AG20443 (cell line): ENCODE measurements at regions not wholly inside any gene's neighbourhood (a gene's known extent, or its start where the extent isn't known, plus 50 kb on each side); places are given as distances from the start of the nearest gene placed in this dataset.
"Not testable (repeated sequence)": the region's sequence is repeated elsewhere in the genome, so short reads cannot be mapped to it uniquely, and the experiment has no call there.

Source experiments
- DNase-seq: peaks from one replicate; pipeline ENCODE4 v3.0.0; 2012; ENCODE audit warnings: low spot score, mixed read lengths

DNA sequence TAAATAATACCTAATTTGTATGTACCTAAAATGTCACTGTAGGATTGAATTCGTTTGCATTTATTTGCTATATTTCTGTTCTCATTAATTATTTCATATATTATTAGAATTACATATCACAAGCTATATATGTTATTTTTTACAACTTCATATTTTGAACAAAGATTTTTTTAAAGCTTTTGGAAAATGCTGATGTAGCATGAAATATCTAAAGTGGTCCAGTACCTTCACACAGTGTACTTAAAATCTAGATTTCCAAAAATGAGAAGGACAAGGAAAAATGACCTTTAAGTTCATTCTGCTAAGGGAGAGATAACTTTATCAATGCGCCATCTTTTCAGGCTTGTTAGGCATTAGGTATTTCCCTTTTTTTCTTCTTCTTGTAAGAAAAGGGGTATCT, 71.8 kb downstream of the LARP7 start:
- DNase-seq: no peak

DNA sequence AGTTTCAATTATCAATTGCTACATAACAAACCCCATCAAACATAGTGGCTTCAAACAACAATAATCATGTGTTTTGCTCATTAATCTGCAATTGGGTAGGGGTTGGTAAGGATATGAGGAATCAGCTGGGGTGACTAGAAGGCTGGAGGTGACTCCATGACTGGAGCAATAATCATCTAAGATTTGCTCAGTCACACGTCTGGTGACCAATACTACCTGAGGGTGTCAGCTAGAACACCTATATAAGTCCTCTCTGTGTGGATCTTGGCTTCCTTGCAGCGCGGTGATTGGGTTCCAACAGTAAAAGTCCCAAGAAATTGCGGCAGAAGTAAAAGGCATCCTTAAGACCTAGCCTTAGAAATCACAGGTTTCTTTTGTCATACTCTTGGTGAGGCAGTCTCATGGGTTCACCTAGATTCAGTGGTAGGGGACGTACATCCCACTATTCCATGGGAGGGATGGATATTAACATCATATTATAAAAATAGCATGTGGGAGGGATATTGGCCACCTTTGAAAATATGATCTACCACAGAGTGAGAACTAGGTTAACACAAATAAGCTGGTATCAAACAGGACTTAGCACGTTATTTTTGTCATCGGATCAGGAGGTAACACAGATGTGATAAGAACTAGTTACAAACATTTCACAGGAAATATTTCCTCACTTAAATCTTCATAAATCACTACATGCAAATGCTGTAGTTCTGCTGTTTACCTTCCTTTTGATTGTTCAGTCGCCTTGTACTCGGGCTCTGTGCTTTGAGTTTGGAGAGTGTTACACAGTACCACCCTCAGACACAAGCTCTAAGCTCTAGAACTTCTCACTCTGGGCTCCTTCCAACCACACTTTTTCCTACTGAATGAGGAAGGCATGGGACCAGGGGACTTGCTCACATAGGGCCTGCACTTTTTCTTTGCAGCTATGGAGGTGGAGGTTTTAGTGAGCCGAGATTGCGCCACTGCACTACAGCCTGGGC, 78.3 kb downstream of the LARP7 start:
- DNase-seq: no peak

DNA sequence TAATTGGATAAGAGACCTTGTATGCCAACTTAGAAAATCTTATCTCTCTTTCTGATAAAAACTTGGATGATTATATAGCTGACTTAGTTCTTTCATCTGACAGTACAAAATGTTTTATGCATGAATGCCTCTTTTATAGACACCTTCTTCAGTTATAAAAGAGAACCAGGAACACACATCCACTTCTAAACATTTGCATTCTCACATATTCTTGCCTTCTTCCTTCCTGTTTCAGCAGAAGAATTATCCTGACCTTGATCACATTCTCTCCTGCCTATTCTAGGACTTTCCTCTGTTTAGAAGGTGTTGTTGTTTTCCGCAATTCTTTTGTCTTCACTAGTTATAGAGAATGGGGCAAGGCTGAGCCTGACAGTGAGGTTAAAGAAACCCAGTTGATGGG, 80.9 kb downstream of the LARP7 start:
- no peak for DNase-seq

DNA sequence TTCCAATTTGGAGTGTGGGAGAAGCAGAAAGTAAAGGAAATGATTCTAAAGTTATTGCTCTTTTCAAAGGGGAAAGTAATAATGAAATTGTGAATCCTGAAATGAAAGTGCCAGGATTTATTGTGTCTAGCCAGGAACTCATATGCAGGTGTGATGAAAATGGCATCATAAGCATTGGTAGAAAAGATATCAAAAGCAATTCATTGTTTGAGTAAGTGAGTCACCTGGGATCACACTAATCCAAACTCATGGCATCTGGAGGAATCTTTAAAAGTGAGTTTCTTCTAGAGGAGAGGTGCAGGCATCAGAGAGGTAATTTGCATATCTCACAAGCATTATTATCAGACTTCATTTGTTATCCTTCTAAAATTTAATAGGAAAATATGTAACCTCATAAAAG, 84.7 kb downstream of the LARP7 start:
- no peak for DNase-seq

DNA sequence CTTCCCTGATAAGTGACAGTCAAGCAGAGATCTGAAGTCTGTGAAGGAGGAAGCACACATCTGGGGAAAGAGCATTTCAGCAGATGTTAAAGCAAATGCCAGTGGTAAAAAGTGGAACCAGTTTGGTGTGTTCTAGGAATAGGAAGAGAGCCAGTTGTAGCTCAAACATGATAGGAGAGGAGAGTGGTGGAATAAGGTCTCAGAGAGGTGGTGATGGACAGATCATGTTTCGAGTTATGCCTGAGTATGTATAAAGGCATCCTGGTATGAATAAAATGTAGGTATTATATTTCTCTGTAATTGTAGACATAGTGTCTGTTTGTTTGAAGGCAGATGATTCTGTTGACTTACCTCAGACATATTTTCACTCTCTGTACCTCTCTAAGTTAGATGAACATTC, 89.1 kb downstream of the LARP7 start:
- DNase-seq: no peak

DNA sequence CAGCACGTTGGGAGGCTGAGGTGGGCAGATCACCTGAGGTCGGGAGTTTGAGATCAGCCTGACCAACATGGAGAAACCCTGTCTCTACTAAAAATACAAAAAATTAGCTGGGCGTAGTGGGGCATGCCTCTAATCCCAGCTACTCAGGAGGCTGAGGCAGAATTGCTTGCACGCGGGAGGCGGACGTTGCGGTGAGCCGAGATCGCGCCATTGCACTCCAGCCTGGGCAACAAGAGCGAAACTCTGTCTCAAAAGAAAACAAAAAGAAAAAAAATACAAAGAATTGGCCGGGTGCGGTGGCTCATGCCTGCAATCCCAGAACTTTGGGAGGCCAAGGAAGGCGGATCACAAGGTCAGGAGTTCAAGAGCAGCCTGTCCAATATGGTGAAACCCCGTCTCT, 90.8 kb downstream of the LARP7 start:
- DNase-seq: not testable (repeated sequence)

DNA sequence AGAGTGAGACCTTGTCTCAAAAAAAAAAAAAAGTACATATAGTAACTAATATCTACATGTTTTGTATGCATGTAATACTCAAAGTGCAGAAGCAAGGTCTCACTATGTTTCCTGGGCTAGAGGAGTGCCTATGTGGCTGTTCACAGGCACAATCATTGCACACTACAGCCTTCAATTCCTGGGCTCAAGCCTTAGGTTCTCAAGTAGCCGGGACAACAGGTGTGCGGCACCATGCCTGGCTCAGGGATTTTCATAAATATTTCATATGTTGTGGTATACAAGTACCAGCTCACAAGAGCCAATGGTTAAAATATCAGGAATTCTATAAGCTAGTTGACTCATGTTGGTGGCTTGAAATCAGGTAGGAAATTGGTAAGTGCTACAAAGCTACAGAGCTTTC, 94.8 kb downstream of the LARP7 start:
- DNase-seq: no peak

DNA sequence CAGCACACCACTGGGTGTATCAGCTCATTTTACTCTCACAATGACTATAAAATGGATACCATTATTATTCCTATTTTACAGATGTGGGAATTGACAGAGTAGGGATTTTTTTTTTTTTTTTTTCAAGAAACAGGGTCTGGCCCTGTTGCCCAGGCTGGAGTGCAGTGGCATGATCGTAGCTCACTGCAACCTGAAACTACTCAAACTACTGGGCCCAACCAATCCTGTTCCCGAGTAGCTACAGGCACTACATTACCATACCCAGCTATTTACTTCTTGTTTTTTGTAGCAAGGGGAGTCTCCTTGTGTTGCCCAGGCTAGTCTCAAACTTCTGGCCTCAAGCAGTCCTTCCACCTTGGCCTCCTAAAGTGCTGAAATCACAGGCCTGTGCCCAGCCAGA, 95.2 kb downstream of the LARP7 start:
- DNase-seq: no peak

DNA sequence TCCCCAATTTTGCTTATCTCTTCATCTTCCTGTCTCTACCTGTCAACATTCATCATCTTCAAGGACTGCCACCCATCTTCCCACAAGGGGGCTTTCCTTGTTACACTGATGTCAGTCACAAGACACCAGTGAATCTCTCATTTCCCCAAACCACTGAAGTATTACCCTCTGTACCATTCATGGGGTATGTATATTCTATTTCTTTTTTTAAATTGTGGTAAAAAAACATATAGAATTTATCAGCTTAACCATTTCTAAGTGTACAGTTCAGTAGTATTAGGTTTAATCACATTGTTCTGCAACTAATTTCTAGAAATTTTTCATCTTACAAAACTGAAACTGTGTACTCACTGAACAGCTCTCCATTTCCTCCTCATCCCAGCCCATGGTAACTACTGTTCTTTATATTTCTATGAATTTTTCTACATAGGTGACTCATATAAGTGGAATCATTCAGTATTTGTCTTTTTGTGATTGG, 98.6 kb downstream of the LARP7 start:
- no peak for DNase-seq

DNA sequence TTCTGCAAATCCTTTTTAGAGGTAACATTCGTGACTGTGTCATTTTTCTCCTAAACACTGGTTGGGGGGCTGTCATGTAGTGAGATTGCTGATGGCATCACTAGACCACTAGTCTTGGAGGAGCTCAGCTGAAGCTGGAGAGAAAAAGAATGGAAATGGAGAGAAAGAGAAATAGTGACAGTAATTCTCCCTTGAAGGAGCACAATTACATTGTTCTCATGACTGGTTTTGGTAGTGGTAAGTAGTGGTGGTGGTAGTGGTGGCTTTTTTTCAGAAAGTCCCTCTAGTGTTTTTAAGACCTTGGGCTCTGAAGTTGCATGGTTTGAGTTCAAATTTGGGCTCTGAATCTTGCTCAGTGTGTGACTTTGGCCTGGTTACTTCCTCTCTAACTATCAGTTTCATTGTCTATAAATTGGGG, 99.8 kb downstream of the LARP7 start:
- no peak for DNase-seq

DNA sequence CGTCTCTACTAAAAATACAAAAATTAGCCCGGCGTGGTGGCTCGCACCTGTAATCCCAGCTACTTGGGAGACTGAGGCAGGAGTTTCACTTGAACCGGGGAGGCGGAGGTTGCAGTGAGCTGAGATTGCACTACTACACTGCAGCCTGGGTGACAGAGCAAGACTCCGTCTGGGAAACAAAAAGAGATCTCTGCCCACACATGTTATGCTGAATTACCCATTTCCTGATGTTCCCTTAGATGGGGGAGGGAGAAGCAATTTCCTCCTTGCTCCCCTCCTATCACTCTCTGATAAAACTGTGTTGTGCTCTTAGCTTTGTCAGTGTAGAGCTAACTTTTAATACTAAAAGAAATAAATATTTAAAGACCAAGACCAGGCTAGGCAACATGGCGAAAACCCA, 102.5 kb downstream of the LARP7 start:
- no peak for DNase-seq

DNA sequence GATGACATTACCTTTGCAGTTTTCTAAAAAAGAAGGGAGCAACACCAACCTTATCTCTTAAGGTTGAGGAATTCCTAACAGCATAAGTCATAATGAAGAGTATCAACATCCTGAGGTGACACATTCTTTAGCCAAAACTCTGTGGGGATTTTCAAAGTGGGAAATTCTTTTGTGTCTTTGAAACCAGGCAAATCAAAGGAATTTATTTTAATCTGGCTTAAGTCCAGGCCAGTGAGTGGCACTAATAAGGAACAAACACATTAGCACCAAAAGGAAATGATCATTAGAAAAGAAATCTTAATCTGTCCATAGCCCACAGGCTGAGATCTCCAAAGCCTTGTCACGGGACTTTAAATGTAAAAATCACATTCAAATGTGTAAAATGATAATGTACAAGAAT, 110.1 kb downstream of the LARP7 start:
- DNase-seq: no peak

DNA sequence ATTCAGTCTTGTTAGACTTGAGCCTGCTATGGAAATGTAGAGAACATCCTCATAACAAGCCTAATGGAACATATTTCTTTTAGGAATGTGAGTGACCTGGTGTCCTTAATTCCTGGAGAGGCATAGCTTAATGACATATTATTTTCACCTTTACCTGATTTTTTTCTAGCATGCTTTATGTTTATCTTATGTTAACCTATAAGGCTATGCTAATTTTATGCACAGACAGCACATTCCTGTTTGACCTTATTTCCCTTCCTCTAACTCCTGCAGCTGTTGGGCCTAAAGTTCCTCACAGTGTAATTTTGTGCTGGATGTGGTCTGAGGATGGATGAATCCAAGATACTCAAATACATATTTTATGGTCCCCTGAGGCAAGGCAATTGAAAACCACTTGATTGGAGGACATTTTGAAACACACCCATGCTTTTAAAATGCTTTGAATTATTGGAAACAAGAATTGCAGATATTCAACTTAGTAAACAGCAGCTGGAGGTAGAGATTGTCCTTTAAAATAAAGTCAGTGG, 111.5 kb downstream of the LARP7 start:
- no peak for DNase-seq

DNA sequence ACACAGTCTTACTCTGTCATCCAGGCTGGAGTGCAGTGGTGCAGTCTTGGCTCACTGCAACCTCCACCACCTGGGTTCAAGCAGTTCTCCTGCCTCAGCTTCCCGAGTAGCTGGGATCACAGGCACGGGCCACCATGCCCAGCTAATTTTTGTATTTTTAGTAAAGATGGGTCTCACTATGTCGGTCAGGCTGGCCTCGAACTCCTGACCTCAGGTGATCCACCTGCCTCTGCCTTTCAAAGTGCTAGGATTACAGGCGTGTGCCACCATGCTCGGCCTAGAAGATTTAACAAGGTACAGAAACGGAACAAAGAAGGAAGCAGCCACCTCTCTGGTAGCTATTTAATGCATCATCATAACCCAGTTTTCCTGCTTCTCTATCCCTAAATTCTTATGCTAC, 113.8 kb downstream of the LARP7 start:
- DNase-seq: not testable (repeated sequence)

DNA sequence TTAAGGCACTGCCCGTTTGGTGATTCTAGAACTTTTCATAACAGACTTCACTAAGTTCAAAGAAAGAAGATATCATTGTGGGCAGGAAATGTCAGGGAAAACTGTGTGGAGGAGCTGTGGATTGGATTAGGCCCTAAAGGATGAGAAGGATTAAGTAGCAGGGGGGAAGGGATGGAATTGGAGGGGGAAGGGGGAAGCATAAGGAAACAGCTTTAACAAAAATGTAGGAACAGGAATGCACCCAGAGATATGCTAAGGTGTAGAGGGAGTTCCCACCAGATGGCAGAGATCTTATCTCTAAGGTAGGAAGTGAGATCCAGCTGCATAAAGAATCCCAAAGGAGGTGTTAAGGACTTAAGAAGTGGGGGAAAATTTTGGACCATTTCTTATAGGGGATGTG, 114.5 kb downstream of the LARP7 start:
- no peak for DNase-seq

DNA sequence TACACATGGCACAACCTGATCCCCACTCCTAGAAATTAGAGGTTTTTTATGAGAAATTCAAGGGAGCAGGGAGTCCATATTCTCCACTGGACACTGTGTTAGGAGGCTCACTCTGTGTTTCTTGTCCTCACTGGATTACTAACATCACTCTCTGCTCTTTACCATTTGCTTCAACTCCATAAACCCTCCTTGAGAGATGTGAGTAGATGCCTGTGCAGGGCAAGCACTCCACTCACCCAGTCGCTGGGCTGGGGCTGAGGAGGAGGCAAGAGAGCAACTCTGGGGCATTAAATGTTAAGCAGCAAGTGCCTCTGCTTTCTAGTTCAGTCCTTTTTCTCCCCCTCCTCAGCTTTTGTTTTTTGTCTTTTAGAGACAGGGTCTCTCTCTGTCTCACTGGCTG, 115.1 kb downstream of the LARP7 start:
- DNase-seq: no peak

DNA sequence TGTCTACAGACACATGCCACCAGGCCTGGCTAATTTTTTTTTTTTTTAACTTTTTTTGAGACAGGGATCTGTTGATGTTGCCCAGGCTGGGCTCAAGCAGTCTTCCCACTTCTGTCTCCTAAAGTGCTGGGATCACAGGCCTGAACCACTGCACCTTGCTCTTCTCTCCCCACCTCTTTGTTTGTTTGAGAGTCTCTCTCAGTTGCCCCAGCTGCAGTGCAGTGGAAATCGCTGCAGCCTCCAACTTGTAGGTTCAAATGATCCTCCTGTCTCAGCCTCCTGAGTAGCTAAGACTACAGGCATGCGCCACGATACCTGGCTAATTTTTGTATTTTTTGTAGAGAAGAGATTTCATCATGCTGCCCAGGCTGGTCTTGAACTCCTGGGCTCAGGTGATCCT, 115.6 kb downstream of the LARP7 start:
- no peak for DNase-seq

DNA sequence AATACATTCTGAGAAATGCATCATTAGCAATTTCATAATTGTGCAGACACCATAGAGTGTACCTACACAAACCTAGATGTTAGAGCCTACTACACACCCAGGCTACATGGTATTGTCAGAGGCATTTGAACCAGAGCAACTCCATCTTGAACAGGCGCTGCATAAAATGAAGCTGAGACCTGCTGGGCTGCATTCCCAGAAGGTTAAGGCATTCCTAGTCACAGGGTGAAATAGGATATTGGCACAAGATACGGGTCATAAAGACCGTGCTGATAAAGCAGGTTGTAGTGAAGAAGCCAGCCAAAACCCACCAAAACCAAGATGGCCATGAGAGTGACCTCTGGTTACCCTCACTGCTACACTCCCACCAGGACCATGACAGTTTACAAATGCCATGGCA, 116.4 kb downstream of the LARP7 start:
- no peak for DNase-seq

DNA sequence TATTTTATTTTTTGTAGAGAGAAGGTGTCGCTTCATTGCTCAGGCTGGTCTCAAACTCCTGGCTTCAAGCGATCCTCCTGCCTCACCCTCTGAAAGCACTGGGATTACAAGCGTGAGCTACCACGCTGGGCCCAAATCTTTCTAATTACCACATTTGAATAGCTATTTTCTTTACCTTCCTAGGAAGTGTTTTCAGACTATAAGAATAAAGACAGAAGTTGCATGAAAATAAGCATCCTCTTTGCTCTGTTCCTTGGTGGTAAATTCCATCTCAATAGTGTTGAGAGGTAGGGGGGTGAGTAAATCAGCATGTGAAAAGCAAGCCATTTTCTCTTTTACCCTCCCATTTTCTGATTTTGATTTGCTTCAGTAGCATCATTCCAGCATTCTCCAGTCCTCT, 122.4 kb downstream of the LARP7 start:
- DNase-seq: no peak

DNA sequence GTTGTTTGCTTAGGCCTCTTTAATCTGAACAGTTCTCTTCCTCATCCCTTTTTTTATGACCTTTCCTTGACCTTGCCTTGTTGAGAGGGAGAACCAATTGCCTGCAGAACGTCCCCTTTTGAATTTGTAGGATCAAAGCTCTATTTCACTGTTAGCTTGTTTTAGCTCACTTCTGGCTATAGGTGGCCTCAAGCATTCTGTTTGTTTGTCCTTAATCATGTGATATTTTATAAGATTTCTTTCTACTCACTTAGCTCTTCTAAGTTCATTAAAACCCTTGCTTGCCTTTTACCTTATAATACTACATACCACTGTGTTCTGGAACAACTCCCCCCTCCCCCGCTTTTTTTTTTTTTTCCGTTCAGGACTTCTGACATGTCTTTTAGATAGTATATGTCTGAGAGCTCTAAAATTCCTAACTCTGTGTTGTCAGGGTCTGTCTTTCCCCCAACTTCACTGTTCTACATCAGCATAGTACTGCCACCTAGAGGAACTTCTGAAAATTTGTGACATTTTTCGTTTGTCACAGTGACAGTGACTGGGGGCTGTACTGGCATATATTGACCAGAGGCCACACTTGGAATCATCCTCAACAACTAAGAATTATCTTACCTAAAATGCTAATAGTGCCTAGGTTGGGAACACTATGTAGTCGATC, 128.5 kb downstream of the LARP7 start:
- peak; percentile 27 for DNase-seq

DNA sequence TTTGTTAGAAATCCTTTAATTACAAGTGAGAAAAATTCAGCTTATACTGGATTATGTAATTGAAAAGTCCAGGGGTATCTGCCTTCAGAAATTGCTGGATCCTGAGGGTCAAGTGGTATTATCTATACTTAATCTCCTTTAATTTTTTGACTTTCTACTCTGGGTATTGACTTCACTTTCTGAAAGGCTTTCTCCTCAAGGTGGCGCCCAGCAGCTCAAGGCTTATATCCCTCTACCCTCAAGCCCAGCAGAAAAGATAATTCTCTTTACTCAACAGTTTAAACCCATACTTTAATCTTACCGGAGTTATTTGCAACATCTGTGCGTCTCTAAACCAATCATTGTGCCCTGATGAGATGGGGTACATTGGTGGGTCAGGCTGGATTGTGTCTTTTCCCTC, 129.5 kb downstream of the LARP7 start:
- peak; percentile 52 for DNase-seq

DNA sequence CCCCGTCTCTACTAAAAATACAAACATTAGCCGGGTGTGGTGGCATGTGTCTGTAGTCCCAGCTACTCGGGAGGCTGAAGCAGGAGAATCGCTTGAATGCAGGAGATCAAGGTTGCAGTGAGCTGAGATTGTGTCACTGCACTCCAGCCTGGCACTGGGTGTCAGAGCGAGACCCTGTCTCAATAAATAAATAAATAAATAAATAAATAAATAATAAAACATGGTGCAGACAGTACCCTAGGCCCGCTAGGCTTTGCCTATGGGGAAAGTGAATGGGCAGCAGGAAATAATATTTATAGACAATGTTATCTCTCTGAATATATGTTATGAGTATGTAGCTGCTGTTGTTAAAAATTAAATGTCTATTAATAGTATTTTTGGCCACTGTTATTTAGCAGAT, 130.4 kb downstream of the LARP7 start:
- no peak for DNase-seq

DNA sequence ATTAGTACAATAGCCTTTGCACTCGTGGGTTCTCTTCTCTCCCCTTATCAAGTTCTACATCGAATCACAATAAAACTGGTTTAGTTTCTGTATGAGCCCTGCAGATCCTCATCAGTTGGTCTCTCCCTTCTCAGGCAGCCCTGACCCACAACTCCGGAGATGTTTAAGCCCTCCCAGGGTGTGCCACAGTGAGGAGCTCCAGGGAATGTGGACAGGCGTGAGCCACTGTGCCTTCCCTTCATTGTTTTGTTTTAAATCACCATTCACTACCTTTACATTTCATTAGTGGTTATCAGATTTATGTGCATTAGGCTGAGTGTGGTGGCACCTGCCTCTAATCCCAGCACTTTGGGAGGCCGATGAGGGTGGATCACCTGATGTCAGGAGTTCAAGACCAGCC, 133.2 kb downstream of the LARP7 start:
- no peak for DNase-seq
